ENCODE measurements at regions not wholly inside any gene's neighbourhood (a gene's known extent, or its start where the extent isn't known, plus 50 kb on each side); places are given as distances from the start of the nearest gene placed in this dataset.

DNA sequence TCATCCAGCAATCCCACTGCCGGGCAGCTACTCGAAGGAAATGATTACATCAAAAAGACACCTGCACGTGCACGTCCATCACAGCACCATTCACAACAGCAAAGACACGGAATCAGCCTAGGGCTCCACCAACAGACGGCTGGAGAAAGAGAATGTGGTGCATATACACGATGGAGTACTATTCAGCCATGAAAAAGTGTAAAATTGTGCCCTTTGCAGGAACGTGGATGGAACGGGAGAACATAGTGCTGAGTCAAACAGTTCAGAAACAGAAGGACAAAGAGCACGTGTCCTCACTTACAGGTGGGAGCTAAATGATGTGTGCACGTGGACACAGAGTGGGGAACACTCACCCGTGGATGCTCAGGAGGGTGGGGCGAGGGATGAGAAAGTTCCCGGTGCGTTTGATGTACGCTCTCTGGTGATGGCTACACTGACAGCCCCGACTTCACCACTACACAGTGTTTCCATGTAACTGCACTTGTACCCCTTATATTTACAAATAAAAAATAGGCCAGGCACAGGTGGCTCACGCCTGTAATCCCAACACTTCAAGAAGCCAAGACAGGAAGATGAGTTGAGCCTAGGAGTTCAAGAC, 92.0 kb downstream of the PDGFA start:
- 93% methylated on average over 18 of the region's 18 CpGs for WGBS (ENCODE audit: low lambda C conversion rate, missing lambda C conversion rate)
- Histone ChIP-seq H4K20me1 (ENCODE audit: insufficient read depth, poor library complexity, severe bottlenecking) (no peaks in the 10 kb centered on the region), H3K27me3 (no peaks in the 10 kb centered on the region), H3K4me1 (ENCODE audit: insufficient read depth) (no peaks in the 10 kb centered on the region), H3K36me3 (replicated peaks; ENCODE audit: insufficient read depth, low read depth) (no peaks in the 10 kb centered on the region), H3K27ac (no peak overlapping the region), H3K4me2 (no peak overlapping the region), H3K79me2 (no peaks in the 10 kb centered on the region), H3K9me2 (replicated peaks; ENCODE audit: insufficient read depth) (no peaks in the 10 kb centered on the region), H2AFZ (no peak overlapping the region), H3K9me3 (ENCODE audit: low read depth) (no peaks in the 10 kb centered on the region), H3K4me3 (no peak overlapping the region)
- no peak for DNase-seq (ENCODE audit: low spot score)
- TF ChIP-seq, protein P1, sequence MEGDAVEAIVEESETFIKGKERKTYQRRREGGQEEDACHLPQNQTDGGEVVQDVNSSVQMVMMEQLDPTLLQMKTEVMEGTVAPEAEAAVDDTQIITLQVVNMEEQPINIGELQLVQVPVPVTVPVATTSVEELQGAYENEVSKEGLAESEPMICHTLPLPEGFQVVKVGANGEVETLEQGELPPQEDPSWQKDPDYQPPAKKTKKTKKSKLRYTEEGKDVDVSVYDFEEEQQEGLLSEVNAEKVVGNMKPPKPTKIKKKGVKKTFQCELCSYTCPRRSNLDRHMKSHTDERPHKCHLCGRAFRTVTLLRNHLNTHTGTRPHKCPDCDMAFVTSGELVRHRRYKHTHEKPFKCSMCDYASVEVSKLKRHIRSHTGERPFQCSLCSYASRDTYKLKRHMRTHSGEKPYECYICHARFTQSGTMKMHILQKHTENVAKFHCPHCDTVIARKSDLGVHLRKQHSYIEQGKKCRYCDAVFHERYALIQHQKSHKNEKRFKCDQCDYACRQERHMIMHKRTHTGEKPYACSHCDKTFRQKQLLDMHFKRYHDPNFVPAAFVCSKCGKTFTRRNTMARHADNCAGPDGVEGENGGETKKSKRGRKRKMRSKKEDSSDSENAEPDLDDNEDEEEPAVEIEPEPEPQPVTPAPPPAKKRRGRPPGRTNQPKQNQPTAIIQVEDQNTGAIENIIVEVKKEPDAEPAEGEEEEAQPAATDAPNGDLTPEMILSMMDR (IDR thresholded peaks at IDR 0.05; ENCODE audit: poor library complexity), result no peak
- no peak for TF ChIP-seq EZH2phosphoT487 (IDR thresholded peaks at IDR 0.05; ENCODE audit: low read depth, severe bottlenecking, unreplicated experiment)

GRCh38 chr7:428387-428786, 91.3 kb downstream of the PDGFA start:
- no peak overlapping the region for H3K27ac ChIP-seq
- no peak overlapping the region for H3K4me2 ChIP-seq
- no peak for TF ChIP-seq EZH2phosphoT487 (IDR thresholded peaks at IDR 0.05; ENCODE audit: low read depth, severe bottlenecking, unreplicated experiment)
- TF ChIP-seq, protein P1 (IDR thresholded peaks at IDR 0.05; ENCODE audit: poor library complexity), result no peak
- TF ChIP-seq EZH2 (IDR thresholded peaks at IDR 0.05; ENCODE audit: borderline replicate concordance), result no peak
- H4K20me1 ChIP-seq (ENCODE audit: insufficient read depth, poor library complexity, severe bottlenecking), result no peaks in the 10 kb centered on the region
- WGBS (ENCODE audit: low lambda C conversion rate, missing lambda C conversion rate), result 98% methylated on average over 18 of the region's 18 CpGs
- H3K27me3 ChIP-seq, result no peaks in the 10 kb centered on the region
- DNase-seq (ENCODE audit: low spot score), result no peak
- H3K4me3 ChIP-seq, result no peak overlapping the region
- H3K4me1 ChIP-seq (ENCODE audit: insufficient read depth), result no peaks in the 10 kb centered on the region
- H3K9me2 ChIP-seq (replicated peaks; ENCODE audit: insufficient read depth), result no peaks in the 10 kb centered on the region
- no peak overlapping the region for H2AFZ ChIP-seq
- no peaks in the 10 kb centered on the region for H3K79me2 ChIP-seq
- no peaks in the 10 kb centered on the region for H3K36me3 ChIP-seq (replicated peaks; ENCODE audit: insufficient read depth, low read depth)
- no peaks in the 10 kb centered on the region for H3K9me3 ChIP-seq (ENCODE audit: low read depth)

DNA sequence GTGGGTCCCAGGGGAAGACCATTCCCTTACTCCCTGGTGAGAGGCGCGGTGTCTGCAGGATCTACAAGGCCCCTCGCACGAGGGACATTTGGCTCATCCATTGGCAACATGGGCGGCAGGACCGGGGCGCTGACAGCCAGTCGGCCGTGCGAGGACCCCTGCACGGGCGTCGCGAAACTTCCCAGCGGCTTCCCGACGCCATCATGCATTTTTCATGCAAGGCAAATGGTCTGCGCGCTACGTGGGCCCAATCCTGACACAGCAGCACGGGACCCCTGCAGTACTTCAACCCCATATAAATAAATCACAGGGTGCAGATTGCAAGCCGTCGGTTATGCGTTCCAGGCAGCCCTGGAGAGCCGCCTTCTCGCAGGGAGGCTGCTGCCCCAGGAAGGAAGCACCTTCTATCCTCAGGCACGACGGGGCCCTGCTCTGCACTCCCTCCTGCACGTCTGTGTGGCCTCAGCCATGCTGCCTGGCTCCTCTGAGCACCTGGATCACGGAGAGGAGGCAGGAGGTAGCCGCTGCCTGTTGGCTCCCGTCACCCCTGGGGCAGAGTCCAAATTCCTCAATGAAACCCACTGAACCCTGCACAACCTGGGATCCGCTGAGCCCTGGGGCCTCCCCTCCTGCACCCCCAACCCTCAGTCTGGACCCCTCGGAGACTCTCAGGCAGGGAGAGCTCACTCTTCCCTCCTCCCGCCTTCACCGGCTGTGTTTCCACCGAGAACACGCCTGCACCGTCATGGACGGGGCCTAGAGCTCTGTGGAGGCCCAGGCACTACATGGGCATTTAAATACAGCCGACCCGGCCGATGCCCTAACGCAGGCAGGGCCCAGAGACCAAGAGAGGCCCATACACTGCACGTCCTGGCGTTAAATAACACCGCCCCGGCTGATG, 90.5 kb downstream of the PDGFA start:
- Histone ChIP-seq H3K9me2 (replicated peaks; ENCODE audit: insufficient read depth) (no peaks in the 10 kb centered on the region), H3K4me3 (no peak overlapping the region), H3K27ac (no peak overlapping the region), H2AFZ (no peak overlapping the region), H4K20me1 (ENCODE audit: insufficient read depth, poor library complexity, severe bottlenecking) (no peaks in the 10 kb centered on the region), H3K27me3 (no peaks in the 10 kb centered on the region), H3K4me2 (no peak overlapping the region), H3K4me1 (ENCODE audit: insufficient read depth) (no peaks in the 10 kb centered on the region), H3K36me3 (replicated peaks; ENCODE audit: insufficient read depth, low read depth) (no peaks in the 10 kb centered on the region), H3K9me3 (ENCODE audit: low read depth) (no peaks in the 10 kb centered on the region), H3K79me2 (no peaks in the 10 kb centered on the region)
- DNase-seq (ENCODE audit: low spot score), result no peak
- TF ChIP-seq, protein P1 (IDR thresholded peaks at IDR 0.05; ENCODE audit: poor library complexity), result no peak
- no peak for TF ChIP-seq EZH2 (IDR thresholded peaks at IDR 0.05; ENCODE audit: borderline replicate concordance)
- no peak for TF ChIP-seq EZH2phosphoT487 (IDR thresholded peaks at IDR 0.05; ENCODE audit: low read depth, severe bottlenecking, unreplicated experiment)
- 90% methylated on average over 45 of the region's 48 CpGs for WGBS (ENCODE audit: low lambda C conversion rate, missing lambda C conversion rate)

Data from hepatocyte (in vitro differentiated cells).